ENCODE measurements at regions not wholly inside any gene's neighbourhood (a gene's known extent, or its start where the extent isn't known, plus 50 kb on each side); places are given as distances from the start of the nearest gene placed in this dataset.
A peak's percentile ranks its signal among the peaks of the same experiment; 100 is the strongest.

- DNase-seq = no peak
- H3K9me3 ChIP-seq (ENCODE audit: control insufficient read depth, low read length, poor library complexity, severe bottlenecking) = no peaks in the 10 kb centered on the region
- no peak overlapping the region for H3K27ac Mint-ChIP-seq
- no peak overlapping the region for H3K4me3 Mint-ChIP-seq
- peaks cover 4% of the 10 kb centered on the region for H3K4me1 Mint-ChIP-seq
- H3K36me3 Mint-ChIP-seq (ENCODE audit: low read depth) = peaks cover 10% of the 10 kb centered on the region
- H3K27me3 Mint-ChIP-seq = peaks cover 63% of the 10 kb centered on the region
- no peak for ATAC-seq
These were observed 101.0 kb upstream of the LINGO1 start for GRCh38 chr15:77733579-77734300.

GRCh38 chr15:77732514-77733335, 100.0 kb upstream of the LINGO1 start:
- no peak for ATAC-seq
- H3K4me1 Mint-ChIP-seq = peaks cover 2% of the 10 kb centered on the region
- peaks cover 53% of the 10 kb centered on the region for H3K27me3 Mint-ChIP-seq

GRCh38 chr15:77731945-77732344, 99.2 kb upstream of the LINGO1 start:
- no peak overlapping the region for H3K27ac Mint-ChIP-seq
- H3K27me3 Mint-ChIP-seq = peaks cover 45% of the 10 kb centered on the region
- no peak for DNase-seq
- H3K9me3 ChIP-seq (ENCODE audit: control insufficient read depth, low read length, poor library complexity, severe bottlenecking) = no peaks in the 10 kb centered on the region
- peaks cover 2% of the 10 kb centered on the region for H3K4me1 Mint-ChIP-seq
- ATAC-seq = no peak
- H3K36me3 Mint-ChIP-seq (ENCODE audit: low read depth) = peaks cover 3% of the 10 kb centered on the region
- no peak overlapping the region for H3K4me3 Mint-ChIP-seq

More at GRCh38 chr15:77732514-77733335, 100.0 kb upstream of the LINGO1 start:
- DNase-seq = no peak
- H3K4me3 Mint-ChIP-seq = peak overlapping the region; percentile 9
- H3K27ac Mint-ChIP-seq = no peak overlapping the region
- peaks cover 3% of the 10 kb centered on the region for H3K36me3 Mint-ChIP-seq (ENCODE audit: low read depth)
- H3K9me3 ChIP-seq (ENCODE audit: control insufficient read depth, low read length, poor library complexity, severe bottlenecking) = no peaks in the 10 kb centered on the region

DNA sequence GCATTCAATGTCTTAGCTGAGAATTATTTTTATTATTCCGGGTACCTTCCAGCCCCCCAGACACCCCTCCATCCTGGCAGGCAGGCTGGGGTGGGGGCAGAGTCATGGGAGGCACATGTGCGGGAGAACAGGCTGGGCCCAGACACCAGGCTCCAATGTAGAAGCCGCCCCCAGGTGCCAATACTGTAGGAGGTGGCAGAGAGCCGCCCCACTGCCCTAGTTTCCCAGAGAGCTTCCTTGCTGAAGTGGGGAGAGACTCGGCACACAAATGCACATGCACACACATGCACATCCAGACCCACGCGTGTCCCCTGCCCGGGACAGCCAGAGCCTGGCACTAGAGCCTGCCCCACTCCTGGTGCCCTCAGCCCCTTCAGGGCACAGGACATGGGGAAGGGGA, 98.4 kb upstream of the LINGO1 start:
- Mint-ChIP-seq H3K27me3 (peaks cover 48% of the 10 kb centered on the region), H3K4me1 (peaks cover 2% of the 10 kb centered on the region), H3K27ac (no peak overlapping the region), H3K36me3 (ENCODE audit: low read depth) (peaks cover 3% of the 10 kb centered on the region), H3K4me3 (no peak overlapping the region)
- no peaks in the 10 kb centered on the region for H3K9me3 ChIP-seq (ENCODE audit: control insufficient read depth, low read length, poor library complexity, severe bottlenecking)
- ATAC-seq (no peak), DNase-seq (no peak)

- peaks cover 35% of the 10 kb centered on the region for H3K27me3 Mint-ChIP-seq
- DNase-seq = no peak
- H3K27ac Mint-ChIP-seq = no peak overlapping the region
- H3K9me3 ChIP-seq (ENCODE audit: control insufficient read depth, low read length, poor library complexity, severe bottlenecking) = no peaks in the 10 kb centered on the region
- H3K4me1 Mint-ChIP-seq = peaks cover 2% of the 10 kb centered on the region
- H3K36me3 Mint-ChIP-seq (ENCODE audit: low read depth) = peaks cover 3% of the 10 kb centered on the region
- ATAC-seq = no peak
- H3K4me3 Mint-ChIP-seq = no peak overlapping the region
These were observed 95.1 kb upstream of the LINGO1 start for GRCh38 chr15:77727635-77728304.

DNA sequence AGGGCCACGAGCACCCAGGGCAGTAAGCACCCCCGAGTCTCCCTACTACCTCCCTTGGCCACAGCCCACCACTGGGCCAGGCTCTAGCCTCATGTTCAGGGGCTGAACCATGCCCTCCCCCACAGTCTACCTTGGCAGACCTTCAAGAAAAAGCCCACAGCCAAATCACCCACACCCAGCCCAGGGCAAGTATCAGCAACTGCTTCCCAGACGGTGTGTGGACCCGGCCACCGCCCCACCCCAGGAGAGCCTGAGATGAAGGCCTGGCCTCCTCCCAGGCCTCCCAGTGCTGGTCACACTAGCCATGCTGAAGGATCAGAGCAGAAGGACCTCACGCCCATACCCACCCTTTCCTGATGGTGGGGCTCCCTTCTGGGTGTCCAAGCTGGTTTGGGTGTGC, 92.0 kb upstream of the LINGO1 start:
- no peak for DNase-seq
- no peak for ATAC-seq
- no peak overlapping the region for H3K4me3 Mint-ChIP-seq
- H3K36me3 Mint-ChIP-seq (ENCODE audit: low read depth) = no peaks in the 10 kb centered on the region
- H3K4me1 Mint-ChIP-seq = peaks cover under 1% of the 10 kb centered on the region
- H3K27me3 Mint-ChIP-seq = peaks cover 39% of the 10 kb centered on the region
- H3K9me3 ChIP-seq (ENCODE audit: control insufficient read depth, low read length, poor library complexity, severe bottlenecking) = no peaks in the 10 kb centered on the region
- H3K27ac Mint-ChIP-seq = no peak overlapping the region

DNA sequence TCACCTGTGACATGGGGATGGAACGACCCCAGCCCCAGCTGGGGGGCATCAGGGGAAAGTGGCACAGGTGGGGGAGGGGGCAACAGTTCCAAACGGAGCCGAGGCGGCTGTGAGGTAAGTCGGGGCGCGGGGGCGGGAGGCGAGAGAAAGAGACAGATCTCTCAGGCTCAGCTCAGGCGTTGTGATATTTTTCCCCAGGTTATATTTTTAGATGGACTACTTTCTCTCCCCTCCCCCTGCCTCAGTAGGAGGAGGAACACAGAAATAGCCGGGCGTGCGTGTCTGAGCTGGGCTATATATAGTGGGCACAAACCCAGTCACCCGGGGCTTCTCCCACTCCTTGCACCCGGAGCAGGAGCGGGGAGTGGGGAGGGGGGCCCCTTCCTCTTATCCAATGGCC, 91.0 kb upstream of the LINGO1 start:
- H3K9me3 ChIP-seq (ENCODE audit: control insufficient read depth, low read length, poor library complexity, severe bottlenecking) = no peaks in the 10 kb centered on the region
- Mint-ChIP-seq H3K4me3 (no peak overlapping the region), H3K36me3 (ENCODE audit: low read depth) (peaks cover 3% of the 10 kb centered on the region), H3K4me1 (peaks cover 3% of the 10 kb centered on the region), H3K27ac (no peak overlapping the region), H3K27me3 (peaks cover 48% of the 10 kb centered on the region)
- no peak for DNase-seq
- ATAC-seq = no peak

GRCh38 chr15:77722759-77723460, 90.2 kb upstream of the LINGO1 start:
- H3K9me3 ChIP-seq (ENCODE audit: control insufficient read depth, low read length, poor library complexity, severe bottlenecking) = no peaks in the 10 kb centered on the region
- no peak for DNase-seq
- H3K36me3 Mint-ChIP-seq (ENCODE audit: low read depth) = peaks cover 3% of the 10 kb centered on the region
- ATAC-seq = no peak
- peaks cover 3% of the 10 kb centered on the region for H3K4me1 Mint-ChIP-seq
- no peak overlapping the region for H3K27ac Mint-ChIP-seq
- peaks cover 52% of the 10 kb centered on the region for H3K27me3 Mint-ChIP-seq
- H3K4me3 Mint-ChIP-seq = no peak overlapping the region

- H3K4me3 Mint-ChIP-seq = no peak overlapping the region
These were observed 89.3 kb upstream of the LINGO1 start for GRCh38 chr15:77721963-77722362.

DNA sequence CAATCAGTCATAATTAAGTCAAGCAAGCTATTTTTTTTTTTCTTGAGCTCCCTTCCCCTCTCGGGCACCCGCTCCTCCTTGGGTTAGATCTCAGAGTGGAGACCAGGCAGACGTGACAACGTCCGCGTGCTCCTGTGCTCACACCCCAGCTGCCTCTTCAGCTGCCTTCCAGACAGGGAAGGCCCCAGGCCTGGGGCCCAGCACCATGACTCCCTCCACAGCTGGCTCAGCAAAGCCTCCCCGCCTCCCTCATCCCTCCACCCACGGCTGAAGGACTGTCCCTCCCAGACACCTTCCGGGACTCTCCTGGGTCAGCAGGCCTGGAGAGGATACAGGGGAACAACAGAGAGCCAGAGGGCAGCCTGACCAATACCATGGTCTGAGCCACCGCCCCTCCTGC, 87.9 kb upstream of the LINGO1 start:
- Mint-ChIP-seq H3K4me1 (peaks cover 5% of the 10 kb centered on the region), H3K27me3 (peaks cover 60% of the 10 kb centered on the region), H3K4me3 (no peak overlapping the region), H3K27ac (no peak overlapping the region), H3K36me3 (ENCODE audit: low read depth) (peaks cover 4% of the 10 kb centered on the region)
- DNase-seq (no peak), ATAC-seq (no peak)
- H3K9me3 ChIP-seq (ENCODE audit: control insufficient read depth, low read length, poor library complexity, severe bottlenecking) = no peaks in the 10 kb centered on the region

More at GRCh38 chr15:77721963-77722362, 89.3 kb upstream of the LINGO1 start:
- DNase-seq (no peak), ATAC-seq (no peak)
- Mint-ChIP-seq H3K27ac (no peak overlapping the region), H3K4me1 (peaks cover 3% of the 10 kb centered on the region), H3K36me3 (ENCODE audit: low read depth) (peaks cover 3% of the 10 kb centered on the region), H3K27me3 (peaks cover 55% of the 10 kb centered on the region)
- no peaks in the 10 kb centered on the region for H3K9me3 ChIP-seq (ENCODE audit: control insufficient read depth, low read length, poor library complexity, severe bottlenecking)

GRCh38 chr15:77720173-77720572, 87.5 kb upstream of the LINGO1 start:
- ATAC-seq = no peak
- Mint-ChIP-seq H3K27ac (no peak overlapping the region), H3K4me1 (peaks cover 5% of the 10 kb centered on the region), H3K36me3 (ENCODE audit: low read depth) (peaks cover 4% of the 10 kb centered on the region), H3K27me3 (peaks cover 65% of the 10 kb centered on the region), H3K4me3 (no peak overlapping the region)
- DNase-seq = no peak
- no peaks in the 10 kb centered on the region for H3K9me3 ChIP-seq (ENCODE audit: control insufficient read depth, low read length, poor library complexity, severe bottlenecking)

DNA sequence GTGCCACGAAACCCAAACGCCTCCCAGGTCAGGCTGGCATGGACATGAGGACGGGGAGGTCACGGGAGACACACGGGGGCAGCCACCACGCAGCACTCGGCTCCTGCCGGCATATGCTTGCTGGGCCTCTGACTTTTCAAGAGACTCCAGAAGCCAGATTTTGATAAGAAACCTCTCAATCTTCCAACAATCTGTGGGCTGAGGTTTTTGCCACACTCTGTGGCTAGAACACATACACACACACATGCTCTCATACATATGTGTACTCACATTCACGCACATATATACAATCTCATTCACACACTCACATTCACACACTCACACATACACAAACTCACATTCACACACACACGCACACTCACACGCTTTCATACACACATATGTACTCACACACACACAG, 86.7 kb upstream of the LINGO1 start:
- Mint-ChIP-seq H3K27me3 (peaks cover 67% of the 10 kb centered on the region), H3K4me3 (no peak overlapping the region), H3K36me3 (ENCODE audit: low read depth) (peaks cover 4% of the 10 kb centered on the region), H3K4me1 (peaks cover 5% of the 10 kb centered on the region), H3K27ac (no peak overlapping the region)
- H3K9me3 ChIP-seq (ENCODE audit: control insufficient read depth, low read length, poor library complexity, severe bottlenecking) = no peaks in the 10 kb centered on the region
- no peak for ATAC-seq
- no peak for DNase-seq

Measured in T-helper 17 cell (primary cell).